MM.1S (cell line): ENCODE measurements at regions not wholly inside any gene's neighbourhood (a gene's known extent, or its start where the extent isn't known, plus 50 kb on each side); places are given as distances from the start of the nearest gene placed in this dataset.

Source experiments
- DNase-seq: peaks from one replicate; pipeline ENCODE4 v3.0.0-alpha.2; 2015
- H2AFZ ChIP-seq: fragments of 300-600 bp; sonication (generic); 2 replicates; pipeline ENCODE4 v1.6.0; 2016; ENCODE audit warnings: antibody characterized with exemption, low read length
- H3F3A ChIP-seq: fragments of 300-600 bp; sonication (generic); 2 replicates; pipeline ENCODE4 v1.6.1; 2016; ENCODE audit warnings: mild to moderate bottlenecking, antibody characterized with exemption, low read length, moderate library complexity, mixed read lengths; ENCODE audit not compliant: insufficient read depth
- H3K27ac ChIP-seq: fragments of 300-600 bp; sonication (generic); 2 replicates; pipeline ENCODE4 v1.5.1; 2016; ENCODE audit warnings: mild to moderate bottlenecking, low read length
- H3K27me3 ChIP-seq: fragments of 300-600 bp; sonication (generic); replicated peaks from 2 replicates; pipeline ENCODE4 v1.6.0; 2016; ENCODE audit warnings: low read length; ENCODE audit not compliant: insufficient read depth
- H3K36me3 ChIP-seq: fragments of 300-600 bp; sonication (generic); replicated peaks from 2 replicates; pipeline ENCODE4 v1.6.1; 2016; ENCODE audit warnings: mild to moderate bottlenecking, low read length, mixed read lengths; ENCODE audit not compliant: insufficient read depth
- H3K4me1 ChIP-seq: fragments of 300-600 bp; sonication (generic); 2 replicates; pipeline ENCODE4 v1.6.1; 2016; ENCODE audit warnings: low read length, mixed read lengths
- H3K4me2 ChIP-seq: fragments of 300-600 bp; sonication (generic); 2 replicates; pipeline ENCODE4 v1.6.0; 2016; ENCODE audit warnings: low read depth, low read length
- H3K4me3 ChIP-seq: fragments of 300-600 bp; sonication (generic); 2 replicates; pipeline ENCODE4 v1.5.1; 2016; ENCODE audit warnings: low read length, mixed read lengths
- H3K79me2 ChIP-seq: fragments of 300-600 bp; sonication (generic); 2 replicates; pipeline ENCODE4 v1.6.1; 2016; ENCODE audit warnings: mixed run types, low read length, mixed read lengths
- H3K9ac ChIP-seq: fragments of 300-600 bp; sonication (generic); 2 replicates; pipeline ENCODE4 v1.6.1; 2016; ENCODE audit warnings: low read length, mixed read lengths
- H3K9me2 ChIP-seq: fragments of 300-600 bp; sonication (generic); replicated peaks from 2 replicates; pipeline ENCODE4 v1.6.1; 2016; ENCODE audit warnings: mild to moderate bottlenecking, low read length, mixed read lengths; ENCODE audit not compliant: insufficient read depth
- H3K9me3 ChIP-seq: fragments of 300-600 bp; sonication (generic); replicated peaks from 2 replicates; pipeline ENCODE4 v1.6.1; 2016; ENCODE audit warnings: mild to moderate bottlenecking, low read length, mixed read lengths; ENCODE audit not compliant: insufficient read depth
- H4K20me1 ChIP-seq: fragments of 300-600 bp; sonication (generic); 2 replicates; pipeline ENCODE4 v1.6.1; 2016; ENCODE audit warnings: mild to moderate bottlenecking, low read length, moderate library complexity, mixed read lengths; ENCODE audit not compliant: insufficient read depth
- EZH2 ChIP-seq: fragments of 300-600 bp; sonication (generic); optimal IDR thresholded peaks from 2 replicates; pipeline ENCODE3; 2017; ENCODE audit warnings: low read depth, mild to moderate bottlenecking, antibody characterized with exemption, low read length, mixed read lengths
- EZH2phosphoT487 ChIP-seq: fragments of 300-600 bp; sonication (generic); IDR thresholded peaks from 2 replicates; pipeline ENCODE4 v1.6.1; 2018; ENCODE audit warnings: antibody characterized with exemption, low read length
- TF ChIP-seq, protein P1 (sequence below): fragments of 300-600 bp; sonication (generic); IDR thresholded peaks from 2 replicates; pipeline ENCODE4 v1.5.1; 2016; ENCODE audit warnings: antibody characterized with exemption, low read length, mixed read lengths

DNA sequence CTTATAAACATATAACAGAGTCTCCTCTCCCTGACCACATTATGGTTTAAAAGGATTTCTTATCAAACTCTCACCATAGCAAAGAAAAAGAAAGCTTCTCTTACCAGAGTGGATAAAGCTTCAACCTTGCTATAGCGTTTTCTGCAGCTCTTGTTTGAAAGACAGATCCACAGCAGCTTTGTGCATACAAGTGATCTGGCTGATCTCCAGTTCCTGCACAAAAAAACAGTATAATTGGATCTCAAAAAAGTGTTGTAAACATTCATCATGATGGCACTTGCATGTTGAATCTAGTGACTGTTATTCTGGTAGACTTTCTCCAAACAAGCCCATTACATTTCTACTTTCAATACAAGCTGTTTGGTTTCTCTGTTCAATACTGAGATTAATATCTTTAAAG is 178.9 kb upstream of the MGAT4C start:
- H3K9me3 ChIP-seq, result no peaks in the 10 kb centered on the region
- H3K27me3 ChIP-seq, result no peaks in the 10 kb centered on the region
- no peak overlapping the region for H3K9ac ChIP-seq
- H3K4me3 ChIP-seq, result no peak overlapping the region
- no peaks in the 10 kb centered on the region for H3K79me2 ChIP-seq
- no peaks in the 10 kb centered on the region for H3K9me2 ChIP-seq
- H3K4me1 ChIP-seq, result no peaks in the 10 kb centered on the region
- H3K36me3 ChIP-seq, result no peaks in the 10 kb centered on the region
- TF ChIP-seq EZH2phosphoT487 (no peak), EZH2 (no peak)
- TF ChIP-seq, protein P1, sequence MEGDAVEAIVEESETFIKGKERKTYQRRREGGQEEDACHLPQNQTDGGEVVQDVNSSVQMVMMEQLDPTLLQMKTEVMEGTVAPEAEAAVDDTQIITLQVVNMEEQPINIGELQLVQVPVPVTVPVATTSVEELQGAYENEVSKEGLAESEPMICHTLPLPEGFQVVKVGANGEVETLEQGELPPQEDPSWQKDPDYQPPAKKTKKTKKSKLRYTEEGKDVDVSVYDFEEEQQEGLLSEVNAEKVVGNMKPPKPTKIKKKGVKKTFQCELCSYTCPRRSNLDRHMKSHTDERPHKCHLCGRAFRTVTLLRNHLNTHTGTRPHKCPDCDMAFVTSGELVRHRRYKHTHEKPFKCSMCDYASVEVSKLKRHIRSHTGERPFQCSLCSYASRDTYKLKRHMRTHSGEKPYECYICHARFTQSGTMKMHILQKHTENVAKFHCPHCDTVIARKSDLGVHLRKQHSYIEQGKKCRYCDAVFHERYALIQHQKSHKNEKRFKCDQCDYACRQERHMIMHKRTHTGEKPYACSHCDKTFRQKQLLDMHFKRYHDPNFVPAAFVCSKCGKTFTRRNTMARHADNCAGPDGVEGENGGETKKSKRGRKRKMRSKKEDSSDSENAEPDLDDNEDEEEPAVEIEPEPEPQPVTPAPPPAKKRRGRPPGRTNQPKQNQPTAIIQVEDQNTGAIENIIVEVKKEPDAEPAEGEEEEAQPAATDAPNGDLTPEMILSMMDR, result no peak
- no peak overlapping the region for H3K4me2 ChIP-seq
- H4K20me1 ChIP-seq, result no peaks in the 10 kb centered on the region
- no peak overlapping the region for H3K27ac ChIP-seq
- H2AFZ ChIP-seq, result no peak overlapping the region
- DNase-seq, result no peak
- no peaks in the 10 kb centered on the region for H3F3A ChIP-seq

GRCh38 chr12:86429824-86430223 is 173.6 kb upstream of the MGAT4C start:
- Histone ChIP-seq H3K4me3 (no peak overlapping the region), H3K79me2 (no peaks in the 10 kb centered on the region), H3K9me2 (no peaks in the 10 kb centered on the region), H3K27ac (no peak overlapping the region), H3K9ac (no peak overlapping the region), H3F3A (no peaks in the 10 kb centered on the region), H3K4me1 (no peaks in the 10 kb centered on the region), H4K20me1 (no peaks in the 10 kb centered on the region), H3K4me2 (no peak overlapping the region), H2AFZ (no peak overlapping the region), H3K27me3 (no peaks in the 10 kb centered on the region), H3K36me3 (no peaks in the 10 kb centered on the region), H3K9me3 (no peaks in the 10 kb centered on the region)
- TF ChIP-seq EZH2phosphoT487, result no peak
- TF ChIP-seq, protein P1, result no peak
- no peak for TF ChIP-seq EZH2
- DNase-seq, result no peak

DNA sequence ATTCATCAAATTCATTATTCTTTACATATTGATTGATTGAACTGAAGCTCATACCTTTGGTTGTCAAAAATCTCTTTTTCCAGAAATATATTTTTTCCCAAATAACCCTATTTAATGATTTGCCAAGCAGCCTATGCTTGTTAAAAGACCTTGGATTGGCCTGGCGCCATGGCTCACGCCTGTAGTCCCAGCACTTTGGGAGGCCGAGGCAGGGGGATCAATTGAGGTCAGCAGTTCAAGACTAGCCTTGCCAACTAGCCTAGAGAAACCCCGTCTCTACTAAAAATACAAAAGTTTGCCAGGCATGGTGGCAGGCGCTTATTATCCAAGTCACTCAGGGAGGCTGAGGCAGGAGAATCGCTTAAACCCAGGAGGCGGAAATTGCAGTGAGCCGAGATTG is 165.1 kb upstream of the MGAT4C start:
- TF ChIP-seq, protein P1, result no peak
- no peak for TF ChIP-seq EZH2
- TF ChIP-seq EZH2phosphoT487, result no peak
- H3K27ac ChIP-seq, result no peak overlapping the region
- no peaks in the 10 kb centered on the region for H3K9me3 ChIP-seq
- H3K4me3 ChIP-seq, result no peak overlapping the region
- H3K4me1 ChIP-seq, result no peaks in the 10 kb centered on the region
- H3K4me2 ChIP-seq, result no peak overlapping the region
- H3K79me2 ChIP-seq, result no peaks in the 10 kb centered on the region
- no peaks in the 10 kb centered on the region for H3K36me3 ChIP-seq
- H3K27me3 ChIP-seq, result no peaks in the 10 kb centered on the region
- no peaks in the 10 kb centered on the region for H4K20me1 ChIP-seq
- no peak overlapping the region for H2AFZ ChIP-seq
- no peak for DNase-seq
- no peak overlapping the region for H3K9ac ChIP-seq
- H3F3A ChIP-seq, result no peaks in the 10 kb centered on the region
- no peaks in the 10 kb centered on the region for H3K9me2 ChIP-seq
